Activated T-cell treated with anti-CD3 and anti-CD28 coated beads, Interleukin-2, amount 50 U/mL, for 72 hours (primary cell): ENCODE measurements at regions not wholly inside any gene's neighbourhood (a gene's known extent, or its start where the extent isn't known, plus 50 kb on each side); places are given as distances from the start of the nearest gene placed in this dataset.
A peak's percentile ranks its signal among the peaks of the same experiment; 100 is the strongest.

Source experiments
- ATAC-seq, 2 donors: fragments of 150-1000 bp; cut with Tn5 transposase; replicated peaks in 1 of 2; 2 replicates each; pipeline ENCODE4 v1.10.0; 2021; ENCODE audit warnings: moderate library complexity in 2 of 2, mild to moderate bottlenecking in 1 of 2
- DNase-seq, 2 donors: peaks; one replicate each; pipeline ENCODE4 v3.0.0; 2021 to 2022; ENCODE audit warnings: mixed read lengths in 1 of 2
- H3K27ac Mint-ChIP-seq: one replicate; pipeline ENCODE4 v1.8.0; 2022; ENCODE audit warnings: mild to moderate bottlenecking, moderate library complexity, mixed read lengths
- H3K27me3 Mint-ChIP-seq: one replicate; pipeline ENCODE4 v1.8.0; 2022; ENCODE audit warnings: low read depth, mixed read lengths
- H3K36me3 Mint-ChIP-seq, 2 donors: one replicate each; pipeline ENCODE4 v1.8.0; 2022; ENCODE audit warnings: mixed read lengths in 2 of 2, mild to moderate bottlenecking in 1 of 2; ENCODE audit not compliant: insufficient read depth in 2 of 2
- H3K4me1 Mint-ChIP-seq: one replicate; pipeline ENCODE4 v1.8.0; 2022; ENCODE audit warnings: low read depth, mixed read lengths
- H3K4me3 Mint-ChIP-seq, 2 donors: one replicate each; pipeline ENCODE4 v1.8.0; 2022; ENCODE audit warnings: mild to moderate bottlenecking in 2 of 2, mixed read lengths in 2 of 2, moderate library complexity in 2 of 2
- H3K9me3 Mint-ChIP-seq, 2 donors: one replicate each; pipeline ENCODE4 v1.8.0; 2022; ENCODE audit warnings: mixed read lengths in 2 of 2

GRCh38 chr9:31604531-31604930 lies 779.9 kb upstream of the ACO1 start:
- DNase-seq (no peak), ATAC-seq (no peak)
- H3K4me1 Mint-ChIP-seq, result no peaks in the 10 kb centered on the region
- H3K4me3 Mint-ChIP-seq, result no peak overlapping the region
- peaks cover 0 to 4% of the 10 kb centered on the region in 2 donors for H3K9me3 Mint-ChIP-seq
- H3K36me3 Mint-ChIP-seq, result peaks cover 0 to 2% of the 10 kb centered on the region in 2 donors
- H3K27ac Mint-ChIP-seq, result no peak overlapping the region
- no peaks in the 10 kb centered on the region for H3K27me3 Mint-ChIP-seq

- no peak for ATAC-seq
- DNase-seq, result no peak
- Mint-ChIP-seq H3K4me1 (no peaks in the 10 kb centered on the region), H3K9me3 (peaks cover 0 to 4% of the 10 kb centered on the region in 2 donors), H3K36me3 (peaks cover 0 to 2% of the 10 kb centered on the region in 2 donors), H3K4me3 (no peak overlapping the region), H3K27ac (no peak overlapping the region), H3K27me3 (no peaks in the 10 kb centered on the region)
These were observed 779.3 kb upstream of the ACO1 start for GRCh38 chr9:31605164-31605563.

DNA sequence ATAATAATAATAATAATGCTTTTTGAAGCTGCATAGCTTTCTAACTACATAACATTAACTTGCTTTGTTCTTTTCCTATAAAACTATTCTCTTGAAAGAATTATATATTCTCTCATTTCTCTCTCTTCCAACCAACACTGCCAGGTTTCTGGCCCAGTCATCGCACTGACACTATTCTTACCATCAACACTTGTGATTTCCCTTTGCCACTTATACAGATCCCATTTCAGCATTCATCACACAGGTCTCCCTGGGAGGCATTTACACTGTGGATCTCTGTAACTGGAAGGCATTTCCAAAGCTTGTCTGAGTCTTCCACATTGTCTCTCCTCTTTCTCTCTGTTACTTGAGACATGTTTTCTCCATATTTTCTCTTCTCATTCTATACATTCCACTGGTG lies 777.8 kb upstream of the ACO1 start:
- peaks cover 0 to 4% of the 10 kb centered on the region in 2 donors for H3K9me3 Mint-ChIP-seq
- DNase-seq (no peak), ATAC-seq (no peak)
- H3K36me3 Mint-ChIP-seq, result peaks cover 0 to 2% of the 10 kb centered on the region in 2 donors
- H3K4me3 Mint-ChIP-seq, result no peak overlapping the region
- no peak overlapping the region for H3K27ac Mint-ChIP-seq
- no peaks in the 10 kb centered on the region for H3K27me3 Mint-ChIP-seq
- H3K4me1 Mint-ChIP-seq, result no peaks in the 10 kb centered on the region

- DNase-seq (no peak), ATAC-seq (no peak)
- Mint-ChIP-seq H3K4me1 (no peaks in the 10 kb centered on the region), H3K36me3 (peaks cover 0 to 2% of the 10 kb centered on the region in 2 donors), H3K27ac (no peak overlapping the region), H3K4me3 (no peak overlapping the region), H3K27me3 (no peaks in the 10 kb centered on the region), H3K9me3 (peaks cover 0 to 4% of the 10 kb centered on the region in 2 donors)
These were observed 776.0 kb upstream of the ACO1 start for GRCh38 chr9:31608416-31608815.

DNA sequence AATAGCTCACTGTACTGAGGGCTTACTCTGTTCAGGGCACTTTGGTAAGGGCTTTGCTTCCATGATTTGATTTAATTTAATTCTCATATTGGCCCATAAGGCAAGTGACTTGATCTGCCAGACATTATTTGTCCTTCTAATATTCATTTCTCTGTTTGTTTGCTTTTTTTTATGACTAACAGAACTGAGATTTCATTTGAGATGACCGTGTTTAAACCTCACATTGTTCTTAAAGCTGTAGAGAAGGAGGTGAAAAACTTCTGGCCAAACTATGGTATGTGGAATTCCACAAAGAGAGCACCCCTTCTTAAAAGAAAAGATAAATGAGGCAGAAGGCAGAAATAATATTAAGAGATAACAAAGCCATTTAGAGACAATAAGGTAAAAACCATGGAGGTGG lies 775.6 kb upstream of the ACO1 start:
- ATAC-seq (no peak), DNase-seq (no peak)
- Mint-ChIP-seq H3K27ac (no peak overlapping the region), H3K27me3 (no peaks in the 10 kb centered on the region), H3K4me1 (no peaks in the 10 kb centered on the region), H3K36me3 (peaks cover 0 to 2% of the 10 kb centered on the region in 2 donors), H3K9me3 (peaks cover 0 to 4% of the 10 kb centered on the region in 2 donors), H3K4me3 (no peak overlapping the region)

DNA sequence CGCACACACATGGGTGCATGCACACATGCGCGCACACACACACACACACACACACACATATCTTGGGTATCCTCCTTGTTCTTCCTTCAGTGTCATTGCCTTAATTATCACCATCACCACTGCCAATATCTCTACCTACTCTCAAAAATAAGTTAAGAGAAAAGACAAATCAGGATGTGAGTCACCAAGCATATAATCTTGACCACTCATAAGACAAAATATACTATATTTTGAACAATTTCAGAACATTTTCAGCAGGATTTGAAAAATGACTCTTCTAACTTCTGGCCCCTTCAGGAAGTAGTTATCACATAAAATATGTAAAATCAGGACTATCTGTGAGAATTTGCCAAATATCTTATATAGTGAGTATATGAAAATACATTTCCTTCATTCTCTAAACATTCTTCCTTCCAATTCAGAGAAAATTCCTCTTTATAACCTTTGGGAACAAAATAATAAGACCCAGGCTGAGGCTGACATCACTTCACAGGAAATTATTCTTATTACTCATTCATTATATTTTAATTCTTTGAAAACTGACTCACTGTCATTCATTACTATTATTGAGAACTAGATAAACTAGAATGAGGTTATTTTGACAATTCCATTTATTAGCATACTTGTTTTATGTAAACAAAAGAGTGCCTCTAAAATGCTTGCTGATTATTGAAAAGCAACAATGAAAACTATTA lies 772.0 kb upstream of the ACO1 start:
- Mint-ChIP-seq H3K4me3 (no peak overlapping the region), H3K27me3 (no peaks in the 10 kb centered on the region), H3K9me3 (no peaks in the 10 kb centered on the region), H3K27ac (no peak overlapping the region), H3K4me1 (no peaks in the 10 kb centered on the region), H3K36me3 (no peaks in the 10 kb centered on the region)
- DNase-seq (no peak), ATAC-seq (no peak)

GRCh38 chr9:31615966-31616365 lies 768.5 kb upstream of the ACO1 start:
- ATAC-seq, result no peak
- Mint-ChIP-seq H3K4me1 (no peaks in the 10 kb centered on the region), H3K36me3 (no peaks in the 10 kb centered on the region), H3K4me3 (no peak overlapping the region), H3K27me3 (no peaks in the 10 kb centered on the region), H3K27ac (no peak overlapping the region), H3K9me3 (no peaks in the 10 kb centered on the region)
- no peak for DNase-seq

DNA sequence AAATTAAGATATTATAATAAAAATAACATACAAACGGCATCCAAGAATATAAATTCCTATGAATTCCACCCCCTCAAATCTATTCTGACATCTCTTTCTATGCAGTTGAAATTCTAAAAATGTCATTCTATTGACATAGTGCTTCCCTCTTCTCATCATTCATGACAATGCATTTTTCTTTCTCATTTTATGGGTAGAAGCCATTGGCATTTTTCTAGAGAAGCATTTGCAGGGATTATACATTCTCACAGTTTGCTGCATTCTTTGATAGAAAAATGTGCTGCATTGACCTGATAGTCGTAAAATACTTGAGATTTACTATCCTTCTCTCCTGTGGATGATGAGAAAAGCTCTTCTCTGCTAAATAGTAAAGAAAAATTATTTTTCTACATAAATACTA lies 760.9 kb upstream of the ACO1 start:
- Mint-ChIP-seq H3K27ac (no peak overlapping the region), H3K36me3 (no peaks in the 10 kb centered on the region), H3K4me3 (no peak overlapping the region), H3K27me3 (no peaks in the 10 kb centered on the region), H3K9me3 (no peaks in the 10 kb centered on the region), H3K4me1 (no peaks in the 10 kb centered on the region)
- DNase-seq, result no peak
- no peak for ATAC-seq

- Mint-ChIP-seq H3K9me3 (no peaks in the 10 kb centered on the region), H3K4me1 (no peaks in the 10 kb centered on the region), H3K36me3 (no peaks in the 10 kb centered on the region), H3K27ac (no peak overlapping the region), H3K27me3 (no peaks in the 10 kb centered on the region), H3K4me3 (no peak overlapping the region)
- DNase-seq (no peak), ATAC-seq (no peak)
These were observed 755.2 kb upstream of the ACO1 start for GRCh38 chr9:31629292-31629691.

DNA sequence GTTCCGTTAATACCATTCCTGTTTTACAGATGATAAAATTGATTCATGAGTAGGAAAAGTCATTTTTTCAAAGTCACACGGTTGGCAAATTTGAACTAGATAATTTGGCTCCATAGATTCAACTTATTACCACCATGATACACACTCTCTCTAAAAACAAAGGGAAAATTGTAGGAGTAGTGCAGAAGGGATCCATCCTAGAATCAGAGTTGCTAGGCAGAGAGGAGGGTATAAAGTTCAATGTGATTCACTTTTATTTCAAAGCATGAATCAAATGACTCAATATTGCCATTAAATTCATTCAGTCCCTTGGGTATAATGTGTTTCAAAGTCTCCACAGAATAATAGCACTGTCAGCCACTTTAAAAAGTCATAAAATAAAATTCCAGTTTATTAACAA lies 747.2 kb upstream of the ACO1 start:
- ATAC-seq, result no peak
- Mint-ChIP-seq H3K4me1 (no peaks in the 10 kb centered on the region), H3K36me3 (no peaks in the 10 kb centered on the region), H3K9me3 (peaks cover 0 to 5% of the 10 kb centered on the region in 2 donors), H3K27ac (no peak overlapping the region), H3K27me3 (no peaks in the 10 kb centered on the region), H3K4me3 (no peak overlapping the region)
- DNase-seq, result no peak

DNA sequence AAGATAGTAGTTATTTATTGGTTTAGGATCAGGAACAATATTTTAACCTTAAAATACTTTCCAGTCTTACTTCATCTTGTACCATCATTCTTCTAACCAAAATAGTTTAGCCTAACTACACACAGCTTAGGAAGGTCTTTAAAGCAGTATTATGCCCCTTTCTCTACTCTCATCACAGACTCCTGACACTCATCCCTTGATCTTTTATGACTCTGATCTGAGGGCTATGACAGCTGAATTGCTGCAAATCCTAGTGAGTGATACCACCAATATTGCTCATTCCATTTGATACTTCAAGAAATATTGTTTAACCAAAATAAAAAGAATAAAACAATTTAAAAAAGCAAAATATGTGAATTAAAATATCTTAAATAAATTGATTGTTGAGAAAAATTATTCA lies 746.6 kb upstream of the ACO1 start:
- no peak for DNase-seq
- Mint-ChIP-seq H3K4me3 (no peak overlapping the region), H3K36me3 (no peaks in the 10 kb centered on the region), H3K27ac (no peak overlapping the region), H3K9me3 (peaks cover 0 to 5% of the 10 kb centered on the region in 2 donors), H3K4me1 (no peaks in the 10 kb centered on the region), H3K27me3 (no peaks in the 10 kb centered on the region)
- ATAC-seq, result no peak

- ATAC-seq, result no peak
- no peak for DNase-seq
- Mint-ChIP-seq H3K4me1 (no peaks in the 10 kb centered on the region), H3K36me3 (no peaks in the 10 kb centered on the region), H3K27me3 (no peaks in the 10 kb centered on the region), H3K9me3 (peaks cover 0 to 5% of the 10 kb centered on the region in 2 donors), H3K27ac (no peak overlapping the region), H3K4me3 (no peak overlapping the region)
These were observed 745.0 kb upstream of the ACO1 start for GRCh38 chr9:31639451-31639850.

GRCh38 chr9:31669311-31669710 lies 715.1 kb upstream of the ACO1 start:
- H3K9me3 Mint-ChIP-seq, result no peaks in the 10 kb centered on the region
- no peak for DNase-seq
- no peak overlapping the region for H3K4me3 Mint-ChIP-seq
- peaks cover 10% of the 10 kb centered on the region for H3K4me1 Mint-ChIP-seq
- H3K27ac Mint-ChIP-seq, result no peak overlapping the region
- H3K27me3 Mint-ChIP-seq, result no peaks in the 10 kb centered on the region
- H3K36me3 Mint-ChIP-seq, result no peaks in the 10 kb centered on the region
- ATAC-seq, result no peak

- H3K4me1 Mint-ChIP-seq, result peaks cover 10% of the 10 kb centered on the region
- ATAC-seq, result peak; percentile 50 to 52
- peak in 1 of 2 donors; percentile 5 for DNase-seq
- H3K9me3 Mint-ChIP-seq, result no peaks in the 10 kb centered on the region
- no peak overlapping the region for H3K4me3 Mint-ChIP-seq
- H3K27me3 Mint-ChIP-seq, result no peaks in the 10 kb centered on the region
- no peak overlapping the region for H3K27ac Mint-ChIP-seq
- no peaks in the 10 kb centered on the region for H3K36me3 Mint-ChIP-seq
These were observed 713.4 kb upstream of the ACO1 start for GRCh38 chr9:31671011-31671410.
